Activated T-cell treated with anti-CD3 and anti-CD28 coated beads for 48 hours (primary cell): ENCODE measurements at regions not wholly inside any gene's neighbourhood (a gene's known extent, or its start where the extent isn't known, plus 50 kb on each side); places are given as distances from the start of the nearest gene placed in this dataset.
"Not testable (repeated sequence)": the region's sequence is repeated elsewhere in the genome, so short reads cannot be mapped to it uniquely, and the experiment has no call there.

ENCODE experiments used
- DNase-seq: peaks from one replicate; pipeline ENCODE4 v3.0.0-alpha.2; 2020; ENCODE audit warnings: low read depth

- DNase-seq = no peak
Measured at GRCh38 chr20:29763821-29764511, 1493.5 kb upstream of the DEFB115 start.

GRCh38 chr20:29764922-29765610 is 1492.4 kb upstream of the DEFB115 start:
- DNase-seq = peak; percentile 31

GRCh38 chr20:29778033-29778432 is 1479.4 kb upstream of the DEFB115 start:
- DNase-seq = not testable (repeated sequence)

GRCh38 chr20:29781217-29781616 is 1476.2 kb upstream of the DEFB115 start:
- DNase-seq = not testable (repeated sequence)

- DNase-seq = not testable (repeated sequence)
Measured at GRCh38 chr20:29781891-29782290, 1475.6 kb upstream of the DEFB115 start.

- DNase-seq = not testable (repeated sequence)
Measured at GRCh38 chr20:29787456-29787855, 1470.0 kb upstream of the DEFB115 start.

GRCh38 chr20:29790510-29790909 is 1467.0 kb upstream of the DEFB115 start:
- DNase-seq = no peak

- DNase-seq = not testable (repeated sequence)
Measured at GRCh38 chr20:29831508-29831907, 1426.0 kb upstream of the DEFB115 start.

- not testable (repeated sequence) for DNase-seq
Measured at GRCh38 chr20:29868014-29868413, 1389.5 kb upstream of the DEFB115 start.

- DNase-seq = not testable (repeated sequence)
Measured at GRCh38 chr20:29868688-29869087, 1388.8 kb upstream of the DEFB115 start.

GRCh38 chr20:29871816-29872215 is 1385.6 kb upstream of the DEFB115 start:
- not testable (repeated sequence) for DNase-seq

GRCh38 chr20:29873946-29874345 is 1383.5 kb upstream of the DEFB115 start:
- peak; percentile 13 for DNase-seq

GRCh38 chr20:29874476-29875202 is 1382.8 kb upstream of the DEFB115 start:
- no peak for DNase-seq

GRCh38 chr20:29875321-29876083 is 1382.0 kb upstream of the DEFB115 start:
- DNase-seq = not testable (repeated sequence)

GRCh38 chr20:29876084-29876910 is 1381.2 kb upstream of the DEFB115 start:
- DNase-seq = not testable (repeated sequence)

GRCh38 chr20:29876911-29877285 is 1380.6 kb upstream of the DEFB115 start:
- no peak for DNase-seq

- DNase-seq = not testable (repeated sequence)
Measured at GRCh38 chr20:29877411-29878280, 1379.8 kb upstream of the DEFB115 start.

GRCh38 chr20:29878281-29878741 is 1379.2 kb upstream of the DEFB115 start:
- no peak for DNase-seq

- no peak for DNase-seq
Measured at GRCh38 chr20:29878777-29879442, 1378.6 kb upstream of the DEFB115 start.
